ENCODE measurements at regions not wholly inside any gene's neighbourhood (a gene's known extent, or its start where the extent isn't known, plus 50 kb on each side); places are given as distances from the start of the nearest gene placed in this dataset.

DNA sequence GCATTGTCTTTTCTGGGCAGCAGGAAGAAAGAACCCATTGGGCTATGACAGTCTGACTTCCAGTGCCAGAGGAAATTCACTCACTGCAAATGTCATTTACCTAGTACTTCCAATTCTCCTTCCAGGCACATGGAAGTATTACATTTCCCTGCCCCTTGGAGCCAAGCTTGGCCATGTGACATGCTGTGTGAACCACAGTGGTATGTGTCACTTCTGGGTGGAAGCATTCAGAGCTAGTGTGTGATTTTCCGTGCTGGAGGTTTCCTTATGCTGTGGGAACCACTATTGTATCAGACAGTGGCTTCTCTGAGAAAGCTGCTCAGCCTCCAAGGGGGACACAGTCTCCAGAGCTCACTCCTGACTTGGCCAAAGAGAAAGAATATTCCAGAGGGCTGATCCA is 387.6 kb downstream of the CDC5L start:
- no peaks in the 10 kb centered on the region for H3K36me3 ChIP-seq (ENCODE audit: insufficient read depth, low read length)
- no peaks in the 10 kb centered on the region for H3K4me1 ChIP-seq (ENCODE audit: insufficient read depth, low read length)
- Mint-ChIP-seq H3K36me3 (ENCODE audit: low read depth) (no peaks in the 10 kb centered on the region), H3K9me3 (no peaks in the 10 kb centered on the region), H3K27ac (no peak overlapping the region), H3K4me3 (no peak overlapping the region), H3K4me1 (ENCODE audit: low read depth) (peaks cover 7% of the 10 kb centered on the region), H3K27me3 (no peaks in the 10 kb centered on the region)
- CTCF ChIA-PET: no interaction called here
- POLR2A ChIA-PET: no interaction called here
- peaks cover 0 to under 1% of the 10 kb centered on the region in 2 experiments for H3K9me3 ChIP-seq (ENCODE audit: control insufficient read depth in 1 of 2, insufficient read depth in 1 of 2, low read length in 2 of 2)
- no peak overlapping the region for H3K4me3 ChIP-seq (ENCODE audit: low read length)
- intact Hi-C loops (cut with DNase I, micrococcal nuclease): no loop called here
- no peak for ATAC-seq (ENCODE audit: poor library complexity)
- TF ChIP-seq, protein P1, sequence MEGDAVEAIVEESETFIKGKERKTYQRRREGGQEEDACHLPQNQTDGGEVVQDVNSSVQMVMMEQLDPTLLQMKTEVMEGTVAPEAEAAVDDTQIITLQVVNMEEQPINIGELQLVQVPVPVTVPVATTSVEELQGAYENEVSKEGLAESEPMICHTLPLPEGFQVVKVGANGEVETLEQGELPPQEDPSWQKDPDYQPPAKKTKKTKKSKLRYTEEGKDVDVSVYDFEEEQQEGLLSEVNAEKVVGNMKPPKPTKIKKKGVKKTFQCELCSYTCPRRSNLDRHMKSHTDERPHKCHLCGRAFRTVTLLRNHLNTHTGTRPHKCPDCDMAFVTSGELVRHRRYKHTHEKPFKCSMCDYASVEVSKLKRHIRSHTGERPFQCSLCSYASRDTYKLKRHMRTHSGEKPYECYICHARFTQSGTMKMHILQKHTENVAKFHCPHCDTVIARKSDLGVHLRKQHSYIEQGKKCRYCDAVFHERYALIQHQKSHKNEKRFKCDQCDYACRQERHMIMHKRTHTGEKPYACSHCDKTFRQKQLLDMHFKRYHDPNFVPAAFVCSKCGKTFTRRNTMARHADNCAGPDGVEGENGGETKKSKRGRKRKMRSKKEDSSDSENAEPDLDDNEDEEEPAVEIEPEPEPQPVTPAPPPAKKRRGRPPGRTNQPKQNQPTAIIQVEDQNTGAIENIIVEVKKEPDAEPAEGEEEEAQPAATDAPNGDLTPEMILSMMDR (IDR thresholded peaks at IDR 0.05): no peak
- H3K27ac ChIP-seq (ENCODE audit: low read depth in 1 of 2, low read length in 2 of 2): no peak overlapping the region
- H3K27me3 ChIP-seq (ENCODE audit: control insufficient read depth in 1 of 2, insufficient read depth in 2 of 2, low read length in 2 of 2): no peaks in the 10 kb centered on the region
- DNase-seq: no peak

DNA sequence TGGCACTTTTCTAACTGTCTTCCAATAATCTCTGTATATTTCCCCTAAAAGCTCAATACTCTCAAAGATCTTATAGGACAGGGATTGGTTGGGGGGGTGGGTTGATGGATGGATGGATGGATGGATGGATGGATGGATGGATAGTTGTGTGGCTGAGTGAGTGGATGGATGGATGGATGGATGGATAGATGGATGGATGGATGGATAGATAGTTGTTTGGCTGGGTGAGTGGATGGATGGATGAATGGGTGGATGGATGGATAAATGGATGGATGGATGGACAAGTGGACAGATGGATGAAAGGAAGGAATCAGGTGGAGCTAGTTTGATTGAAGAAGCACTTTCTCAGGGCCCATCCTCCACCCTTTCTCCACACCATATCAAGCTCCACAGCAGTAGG is 388.8 kb downstream of the CDC5L start:
- H3K27ac Mint-ChIP-seq: no peak overlapping the region
- no peaks in the 10 kb centered on the region for H3K36me3 Mint-ChIP-seq (ENCODE audit: low read depth)
- ATAC-seq (ENCODE audit: poor library complexity) (no peak), DNase-seq (no peak)
- no peaks in the 10 kb centered on the region for H3K4me1 Mint-ChIP-seq (ENCODE audit: low read depth)
- no peaks in the 10 kb centered on the region for H3K9me3 Mint-ChIP-seq
- Histone ChIP-seq H3K4me3 (ENCODE audit: low read length) (no peak overlapping the region), H3K27ac (ENCODE audit: low read depth in 1 of 2, low read length in 2 of 2) (no peak overlapping the region), H3K4me1 (ENCODE audit: insufficient read depth, low read length) (no peaks in the 10 kb centered on the region), H3K27me3 (ENCODE audit: control insufficient read depth in 1 of 2, insufficient read depth in 2 of 2, low read length in 2 of 2) (no peaks in the 10 kb centered on the region), H3K36me3 (ENCODE audit: insufficient read depth, low read length) (no peaks in the 10 kb centered on the region), H3K9me3 (ENCODE audit: control insufficient read depth in 1 of 2, insufficient read depth in 1 of 2, low read length in 2 of 2) (peaks cover 0 to 4% of the 10 kb centered on the region in 2 experiments)
- CTCF ChIA-PET: no interaction called here
- no peaks in the 10 kb centered on the region for H3K27me3 Mint-ChIP-seq
- H3K4me3 Mint-ChIP-seq: no peak overlapping the region
- intact Hi-C loops (cut with DNase I, micrococcal nuclease): no loop called here
- POLR2A ChIA-PET: no interaction called here
- TF ChIP-seq, protein P1 (IDR thresholded peaks at IDR 0.05): no peak

DNA sequence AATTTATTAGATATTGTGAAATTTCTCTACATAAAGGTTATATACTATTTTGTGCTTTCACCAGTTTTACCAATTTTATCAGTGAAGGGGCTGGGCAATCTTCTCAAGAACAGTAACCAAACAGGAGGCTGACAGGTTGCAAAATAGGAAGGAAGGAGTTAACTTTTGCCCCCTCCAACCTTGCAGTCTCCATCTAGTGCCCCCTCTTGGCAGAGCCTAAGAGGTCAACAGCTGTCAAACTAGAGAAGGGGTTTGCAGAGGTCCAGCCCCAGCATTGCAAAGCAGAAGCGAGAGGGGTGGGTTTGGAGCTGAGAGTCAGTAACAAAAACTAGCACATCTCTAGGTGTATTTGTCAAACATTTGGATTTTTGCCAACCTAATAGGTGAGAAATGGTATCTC is 391.0 kb downstream of the CDC5L start:
- no peak for ATAC-seq (ENCODE audit: poor library complexity)
- no peaks in the 10 kb centered on the region for H3K4me1 Mint-ChIP-seq (ENCODE audit: low read depth)
- Histone ChIP-seq H3K9me3 (ENCODE audit: control insufficient read depth in 1 of 2, insufficient read depth in 1 of 2, low read length in 2 of 2) (peaks cover 0 to 4% of the 10 kb centered on the region in 2 experiments), H3K4me3 (ENCODE audit: low read length) (no peak overlapping the region), H3K27ac (ENCODE audit: low read depth in 1 of 2, low read length in 2 of 2) (no peak overlapping the region), H3K27me3 (ENCODE audit: control insufficient read depth in 1 of 2, insufficient read depth in 2 of 2, low read length in 2 of 2) (no peaks in the 10 kb centered on the region), H3K36me3 (ENCODE audit: insufficient read depth, low read length) (no peaks in the 10 kb centered on the region), H3K4me1 (ENCODE audit: insufficient read depth, low read length) (no peaks in the 10 kb centered on the region)
- TF ChIP-seq, protein P1 (IDR thresholded peaks at IDR 0.05): no peak
- peaks cover 2% of the 10 kb centered on the region for H3K9me3 Mint-ChIP-seq
- no peak overlapping the region for H3K27ac Mint-ChIP-seq
- no peak for DNase-seq
- no peak overlapping the region for H3K4me3 Mint-ChIP-seq
- H3K27me3 Mint-ChIP-seq: no peaks in the 10 kb centered on the region
- no peaks in the 10 kb centered on the region for H3K36me3 Mint-ChIP-seq (ENCODE audit: low read depth)
- intact Hi-C loops (cut with DNase I, micrococcal nuclease): no loop called here
- POLR2A ChIA-PET: no interaction called here
- CTCF ChIA-PET: no interaction called here
